ENCODE measurements at regions not wholly inside any gene's neighbourhood (a gene's known extent, or its start where the extent isn't known, plus 50 kb on each side); places are given as distances from the start of the nearest gene placed in this dataset.

DNA sequence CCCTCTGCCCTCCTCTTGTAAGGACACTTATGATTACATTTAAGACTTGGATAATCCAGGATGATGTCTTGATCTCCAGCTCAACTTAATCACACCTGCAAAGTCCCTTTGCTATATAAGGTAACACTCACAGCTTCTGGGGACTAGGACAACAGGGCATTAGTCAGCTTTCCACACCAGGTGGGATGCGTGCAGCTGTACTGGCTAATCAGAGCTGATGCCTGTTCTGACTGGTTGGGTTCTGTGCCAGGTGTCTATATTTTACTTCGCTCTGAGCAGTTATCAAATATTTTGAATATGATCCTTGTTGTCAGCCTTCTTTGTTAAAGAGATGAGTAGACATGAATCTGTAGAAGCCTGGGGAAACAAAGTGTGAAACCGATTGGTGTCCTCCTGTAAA, 115.5 kb upstream of the ATP8B1 start:
- dilution Hi-C loops (cut with MboI; ENCODE audit: extremely low pct_ligation_motif_present, low sequenced_read_pairs) (no loop called here), intact Hi-C loops (cut with micrococcal nuclease) (loop anchor here (10.0 kb wide), 1 partner anchor 56 kb away; no protein-coding TSS in a partner anchor)
- no peak for TF ChIP-seq JUN (IDR thresholded peaks at IDR 0.05; ENCODE audit: borderline replicate concordance, insufficient read depth, insufficient read length, low read depth)
- no peak for TF ChIP-seq EZH2 (IDR thresholded peaks at IDR 0.05; ENCODE audit: borderline replicate concordance, low read depth, low read length, severe bottlenecking)
- no peak for TF ChIP-seq GATA2 (IDR thresholded peaks at IDR 0.05; ENCODE audit: insufficient read depth, insufficient read length, low read depth, low read length)
- TF ChIP-seq, protein P1, sequence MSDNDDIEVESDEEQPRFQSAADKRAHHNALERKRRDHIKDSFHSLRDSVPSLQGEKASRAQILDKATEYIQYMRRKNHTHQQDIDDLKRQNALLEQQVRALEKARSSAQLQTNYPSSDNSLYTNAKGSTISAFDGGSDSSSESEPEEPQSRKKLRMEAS (IDR thresholded peaks at IDR 0.05; ENCODE audit: insufficient read depth, insufficient read length), result no peak
- no peak for TF ChIP-seq POLR2AphosphoS5 (IDR thresholded peaks at IDR 0.05; ENCODE audit: insufficient read depth, low read depth, low read length)
- TF ChIP-seq, protein P2, sequence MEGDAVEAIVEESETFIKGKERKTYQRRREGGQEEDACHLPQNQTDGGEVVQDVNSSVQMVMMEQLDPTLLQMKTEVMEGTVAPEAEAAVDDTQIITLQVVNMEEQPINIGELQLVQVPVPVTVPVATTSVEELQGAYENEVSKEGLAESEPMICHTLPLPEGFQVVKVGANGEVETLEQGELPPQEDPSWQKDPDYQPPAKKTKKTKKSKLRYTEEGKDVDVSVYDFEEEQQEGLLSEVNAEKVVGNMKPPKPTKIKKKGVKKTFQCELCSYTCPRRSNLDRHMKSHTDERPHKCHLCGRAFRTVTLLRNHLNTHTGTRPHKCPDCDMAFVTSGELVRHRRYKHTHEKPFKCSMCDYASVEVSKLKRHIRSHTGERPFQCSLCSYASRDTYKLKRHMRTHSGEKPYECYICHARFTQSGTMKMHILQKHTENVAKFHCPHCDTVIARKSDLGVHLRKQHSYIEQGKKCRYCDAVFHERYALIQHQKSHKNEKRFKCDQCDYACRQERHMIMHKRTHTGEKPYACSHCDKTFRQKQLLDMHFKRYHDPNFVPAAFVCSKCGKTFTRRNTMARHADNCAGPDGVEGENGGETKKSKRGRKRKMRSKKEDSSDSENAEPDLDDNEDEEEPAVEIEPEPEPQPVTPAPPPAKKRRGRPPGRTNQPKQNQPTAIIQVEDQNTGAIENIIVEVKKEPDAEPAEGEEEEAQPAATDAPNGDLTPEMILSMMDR (IDR thresholded peaks at IDR 0.05; ENCODE audit: extremely low read depth in 1 of 2, insufficient read depth in 1 of 2, low read depth in 1 of 2, low read length in 2 of 2), result no peak
- Histone ChIP-seq H3K4me3 (replicated peaks in 1 of 3; ENCODE audit: insufficient read depth in 1 of 3, low read depth in 1 of 3, low read length in 3 of 3) (no peak overlapping the region), H3K4me2 (ENCODE audit: insufficient read depth, low read length) (no peak overlapping the region), H3K79me2 (ENCODE audit: control insufficient read depth, insufficient read depth, low read length) (no peaks in the 10 kb centered on the region), H3K4me1 (ENCODE audit: control insufficient read depth, extremely low read depth, insufficient read depth, low read length) (peaks cover 9% of the 10 kb centered on the region), H4K20me1 (replicated peaks; ENCODE audit: control insufficient read depth, extremely low read depth, insufficient read depth, low read length) (no peaks in the 10 kb centered on the region), H3K27ac (ENCODE audit: insufficient read depth, low read depth, low read length) (no peak overlapping the region), H3K9me3 (replicated peaks; ENCODE audit: control insufficient read depth, insufficient read depth, low read length) (no peaks in the 10 kb centered on the region), H2AFZ (ENCODE audit: low read depth, low read length) (no peak overlapping the region), H3K36me3 (ENCODE audit: control insufficient read depth in 2 of 2, extremely low read depth in 1 of 2, insufficient read depth in 2 of 2, low read length in 2 of 2) (no peaks in the 10 kb centered on the region), H3K9me1 (replicated peaks; ENCODE audit: control insufficient read depth, extremely low read depth, insufficient read depth, low read length) (peaks cover 2% of the 10 kb centered on the region), H3K27me3 (ENCODE audit: control insufficient read depth in 2 of 2, insufficient read depth in 2 of 2, low read length in 2 of 2) (no peaks in the 10 kb centered on the region), H3K9ac (replicated peaks; ENCODE audit: extremely low read depth, insufficient read depth, low read length) (no peak overlapping the region)
- FAIRE-seq, result no peak
- DNase-seq (ENCODE audit: low read depth, low spot score), result no peak
- ChIA-PET POLR2A (no interaction called here), CTCF (no interaction called here)
- BruUV-seq (replicated peaks), result no TSS peak

All from endothelial cell of umbilical vein (primary cell).